Lower lobe of right lung (tissue), 2 donors: ENCODE measurements at regions not wholly inside any gene's neighbourhood (a gene's known extent, or its start where the extent isn't known, plus 50 kb on each side); places are given as distances from the start of the nearest gene placed in this dataset.
"Not testable (repeated sequence)": the region's sequence is repeated elsewhere in the genome, so short reads cannot be mapped to it uniquely, and the experiment has no call there.

ENCODE experiments used
- ATAC-seq, 2 donors: fragments of 200-7000 bp; cut with Tn5 transposase; one replicate each; pipeline ENCODE4 v1.9.1; 2020 to 2022; ENCODE audit warnings: mild to moderate bottlenecking in 2 of 2, moderate library complexity in 2 of 2
- DNase-seq: peaks from one replicate; pipeline ENCODE4 v3.0.0-alpha.2; 2020
- H3K27ac ChIP-seq: fragments of 200-600 bp; one replicate; pipeline ENCODE4 v1.8.0; 2022
- H3K27me3 ChIP-seq: fragments of 200-600 bp; one replicate; pipeline ENCODE4 v1.8.0; 2022; ENCODE audit warnings: low read depth
- H3K36me3 ChIP-seq: fragments of 200-600 bp; one replicate; pipeline ENCODE4 v1.8.0; 2022; ENCODE audit warnings: mild to moderate bottlenecking
- H3K4me1 ChIP-seq: fragments of 200-600 bp; one replicate; pipeline ENCODE4 v1.8.0; 2022
- H3K4me3 ChIP-seq: fragments of 200-600 bp; one replicate; pipeline ENCODE4 v1.8.0; 2022; ENCODE audit warnings: mild to moderate bottlenecking
- H3K9me3 ChIP-seq: fragments of 200-600 bp; one replicate; pipeline ENCODE4 v1.8.0; 2022
- CTCF ChIP-seq: fragments of 200-600 bp; IDR thresholded peaks from one replicate; pipeline ENCODE4 v1.8.0; 2022; ENCODE audit warnings: antibody characterized with exemption, mild to moderate bottlenecking
- intact Hi-C: fragments of 100-400 bp; cut with DNase I; formaldehyde crosslinking; loops from one replicate; pipeline ENCODE4 v1.11.0; 2022
- donor health status: DM: no; HTN: yes; CAD: no; lungs with severe emphysema.

GRCh38 chr2:116153729-116154128 lies 1660.8 kb upstream of the DDX18 start:
- H3K4me3 ChIP-seq, result no peak overlapping the region
- no peaks in the 10 kb centered on the region for H3K4me1 ChIP-seq
- no peaks in the 10 kb centered on the region for H3K27me3 ChIP-seq
- ATAC-seq (no peak), DNase-seq (no peak)
- no peaks in the 10 kb centered on the region for H3K36me3 ChIP-seq
- H3K27ac ChIP-seq, result no peak overlapping the region
- intact Hi-C loops, result no loop called here
- no peak for TF ChIP-seq CTCF
- no peaks in the 10 kb centered on the region for H3K9me3 ChIP-seq

- Histone ChIP-seq H3K27me3 (no peaks in the 10 kb centered on the region), H3K27ac (no peak overlapping the region), H3K4me1 (no peaks in the 10 kb centered on the region), H3K36me3 (no peaks in the 10 kb centered on the region), H3K9me3 (no peaks in the 10 kb centered on the region), H3K4me3 (no peak overlapping the region)
- intact Hi-C loops, result no loop called here
- DNase-seq (no peak), ATAC-seq (no peak)
- no peak for TF ChIP-seq CTCF
Measured at GRCh38 chr2:116160657-116161056, 1653.8 kb upstream of the DDX18 start.

GRCh38 chr2:116162395-116162794 lies 1652.1 kb upstream of the DDX18 start:
- ATAC-seq (no peak), DNase-seq (no peak)
- no peaks in the 10 kb centered on the region for H3K9me3 ChIP-seq
- no peak for TF ChIP-seq CTCF
- H3K27me3 ChIP-seq, result no peaks in the 10 kb centered on the region
- H3K4me1 ChIP-seq, result no peaks in the 10 kb centered on the region
- H3K27ac ChIP-seq, result no peak overlapping the region
- no peak overlapping the region for H3K4me3 ChIP-seq
- no peaks in the 10 kb centered on the region for H3K36me3 ChIP-seq
- intact Hi-C loops, result no loop called here

GRCh38 chr2:116167107-116167506 lies 1647.4 kb upstream of the DDX18 start:
- H3K27ac ChIP-seq, result no peak overlapping the region
- no peaks in the 10 kb centered on the region for H3K9me3 ChIP-seq
- no peak for ATAC-seq
- TF ChIP-seq CTCF, result no peak
- no peaks in the 10 kb centered on the region for H3K27me3 ChIP-seq
- H3K4me3 ChIP-seq, result no peak overlapping the region
- DNase-seq, result no peak
- intact Hi-C loops, result no loop called here
- no peaks in the 10 kb centered on the region for H3K36me3 ChIP-seq
- H3K4me1 ChIP-seq, result no peaks in the 10 kb centered on the region

- no peak overlapping the region for H3K27ac ChIP-seq
- no peak for ATAC-seq
- H3K4me3 ChIP-seq, result no peak overlapping the region
- H3K4me1 ChIP-seq, result no peaks in the 10 kb centered on the region
- TF ChIP-seq CTCF, result no peak
- no peak for DNase-seq
- no peaks in the 10 kb centered on the region for H3K36me3 ChIP-seq
- H3K9me3 ChIP-seq, result no peaks in the 10 kb centered on the region
- H3K27me3 ChIP-seq, result no peaks in the 10 kb centered on the region
- intact Hi-C loops, result no loop called here
Measured at GRCh38 chr2:116180072-116180471, 1634.4 kb upstream of the DDX18 start.

GRCh38 chr2:116190684-116191083 lies 1623.8 kb upstream of the DDX18 start:
- intact Hi-C loops, H3K27me3 ChIP-seq, H3K4me3 ChIP-seq, DNase-seq, H3K36me3 ChIP-seq, ATAC-seq, H3K4me1 ChIP-seq, H3K27ac ChIP-seq, H3K9me3 ChIP-seq: not testable (repeated sequence)
